ENCODE measurements at regions not wholly inside any gene's neighbourhood (a gene's known extent, or its start where the extent isn't known, plus 50 kb on each side); places are given as distances from the start of the nearest gene placed in this dataset.

DNA sequence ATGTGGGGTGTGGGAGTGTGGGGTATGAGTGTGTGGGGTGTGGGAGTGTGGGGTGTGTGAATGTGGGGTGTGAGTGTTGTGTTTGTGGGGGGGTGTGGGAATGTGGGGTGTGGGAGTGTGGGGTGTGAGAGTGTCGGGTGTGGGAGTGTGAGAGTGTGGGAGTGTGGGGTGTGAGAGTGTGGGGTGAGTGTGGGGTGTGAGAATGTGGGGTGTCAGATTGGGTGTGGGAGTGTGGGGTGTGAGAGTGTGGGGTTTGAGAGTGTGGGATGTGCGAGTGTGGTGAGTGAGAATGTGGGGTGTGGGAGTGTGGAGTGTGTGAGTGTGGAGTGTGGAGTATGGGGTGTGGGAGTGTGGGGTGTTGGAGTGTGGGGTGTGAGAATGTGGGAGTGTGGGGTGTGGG lies 50.1 kb upstream of the EN2 start:
- no peak for TF ChIP-seq FOSL1 (CRISPR knock-in tag; IDR thresholded peaks at IDR 0.05; ENCODE audit: borderline replicate concordance)
- TF ChIP-seq ZNF839 (CRISPR knock-in tag; IDR thresholded peaks at IDR 0.05; ENCODE audit: borderline replicate concordance) = no peak
